ENCODE measurements at regions not wholly inside any gene's neighbourhood (a gene's known extent, or its start where the extent isn't known, plus 50 kb on each side); places are given as distances from the start of the nearest gene placed in this dataset.
A peak's percentile ranks its signal among the peaks of the same experiment; 100 is the strongest.

DNA sequence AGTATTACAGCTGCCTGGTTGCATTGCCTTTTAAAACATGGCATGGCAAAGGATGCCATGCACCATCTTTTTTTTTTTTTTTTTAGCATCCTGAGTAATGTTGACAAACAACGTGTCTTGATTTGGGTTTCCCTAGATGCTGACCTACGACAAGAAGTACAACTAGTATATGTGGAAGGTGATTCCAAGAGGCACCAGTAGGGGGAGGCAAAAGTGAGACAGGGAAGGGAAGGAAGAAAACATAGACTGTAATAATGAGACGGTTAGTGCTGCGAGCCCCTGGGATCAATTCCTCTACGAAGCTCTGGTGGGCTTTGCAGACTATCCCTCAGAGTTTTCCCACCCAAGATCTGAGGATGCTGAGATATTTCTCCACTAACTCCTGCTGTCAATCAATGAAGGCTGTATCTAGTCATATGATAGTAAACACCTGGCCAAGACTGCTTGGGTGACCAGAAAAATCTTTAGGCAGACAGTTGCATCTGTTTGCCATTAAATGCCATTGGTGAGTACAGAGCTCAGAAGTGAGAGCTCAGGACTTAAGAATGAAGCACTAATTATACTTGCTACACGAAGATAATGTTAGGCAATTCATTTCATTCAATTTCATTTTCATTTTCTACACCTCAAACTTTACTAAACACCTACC, 458.6 kb upstream of the GOT2 start:
- DNase-seq: peak in 1 of 5 experiments; percentile 2

DNA sequence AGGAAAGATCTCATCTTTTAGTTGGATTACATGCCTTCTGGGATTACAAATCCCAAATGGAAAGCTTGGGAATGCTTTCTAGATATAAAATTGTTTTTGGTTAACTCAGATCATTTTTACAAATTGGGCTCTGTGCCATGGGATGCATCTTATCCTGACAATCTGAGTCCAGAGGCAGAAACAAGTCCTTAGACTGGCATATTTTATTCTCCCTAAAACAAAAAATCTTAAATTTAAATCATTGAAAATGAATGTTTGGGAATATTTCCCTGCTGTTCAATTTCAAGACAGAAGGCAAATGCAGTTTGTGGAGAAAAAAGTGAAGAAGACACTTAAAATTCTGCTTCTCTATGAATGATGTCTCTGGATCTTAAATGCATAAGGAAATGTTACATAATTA, 456.6 kb upstream of the GOT2 start:
- no peak for DNase-seq

DNA sequence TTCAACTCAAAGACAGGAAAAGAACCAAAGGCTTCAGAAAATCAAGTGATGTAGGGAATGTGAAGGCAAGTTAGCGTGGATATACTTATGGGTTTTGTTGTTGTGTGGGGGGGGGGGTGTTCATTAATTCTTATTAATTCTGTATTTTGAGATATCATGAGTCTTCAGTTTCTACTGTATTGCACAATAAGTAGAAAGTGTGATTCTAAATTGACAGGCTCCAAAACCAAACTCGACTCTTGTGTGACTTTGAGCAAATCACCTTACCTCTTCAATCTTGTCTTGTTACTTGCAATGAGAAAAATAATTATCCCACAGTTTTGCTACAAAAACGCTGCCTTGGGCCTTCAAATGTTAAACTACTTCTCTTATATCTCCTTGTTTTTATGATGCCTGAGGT, 453.9 kb upstream of the GOT2 start:
- no peak for DNase-seq

DNA sequence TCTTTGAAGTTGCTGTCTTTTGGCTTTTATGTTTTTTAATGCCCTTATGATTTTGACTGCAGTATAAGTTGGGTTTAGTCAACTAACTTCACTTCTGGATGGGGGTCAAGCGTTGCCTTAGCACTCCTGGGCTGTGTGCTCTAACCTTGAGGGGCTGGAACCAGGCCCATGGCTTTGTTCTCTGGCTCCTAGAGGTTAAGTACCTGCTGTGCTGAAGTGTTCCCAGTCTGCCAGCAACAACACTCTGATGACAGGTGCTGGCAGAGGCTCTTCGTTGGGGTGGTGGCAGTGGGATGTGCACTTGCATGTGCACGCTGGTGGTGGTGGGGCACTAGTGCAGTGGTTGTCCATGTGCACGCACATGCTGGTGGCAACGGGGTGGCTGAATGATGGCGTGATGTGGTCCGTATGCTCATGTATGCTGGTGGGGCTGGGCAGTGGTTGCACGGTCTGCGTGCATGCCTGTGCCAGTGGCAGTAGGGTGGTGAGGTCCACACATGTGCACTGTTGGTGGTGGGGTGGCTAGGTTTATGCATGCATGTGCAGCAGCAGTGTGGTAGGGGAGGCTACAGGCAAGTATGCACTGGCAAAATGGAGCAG, 447.8 kb upstream of the GOT2 start:
- DNase-seq: no peak

DNA sequence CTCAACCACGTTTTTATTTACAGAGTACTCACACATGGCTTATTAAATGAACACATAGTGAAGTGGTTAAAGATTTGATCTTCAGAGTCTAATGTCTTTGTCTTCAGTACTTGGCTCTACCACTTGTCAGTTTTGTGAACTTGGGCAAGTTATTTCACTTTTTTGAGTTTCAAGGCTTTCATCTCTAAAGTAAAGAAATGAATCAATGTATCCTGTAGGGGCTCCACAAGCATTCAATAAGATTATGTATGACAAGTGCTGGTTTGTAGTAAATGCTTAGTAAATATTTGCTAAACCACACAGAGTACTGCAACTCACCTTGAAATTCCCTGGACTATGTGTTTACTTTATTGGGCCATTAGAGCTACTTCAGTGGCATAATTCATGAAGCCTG, 446.0 kb upstream of the GOT2 start:
- DNase-seq: no peak

DNA sequence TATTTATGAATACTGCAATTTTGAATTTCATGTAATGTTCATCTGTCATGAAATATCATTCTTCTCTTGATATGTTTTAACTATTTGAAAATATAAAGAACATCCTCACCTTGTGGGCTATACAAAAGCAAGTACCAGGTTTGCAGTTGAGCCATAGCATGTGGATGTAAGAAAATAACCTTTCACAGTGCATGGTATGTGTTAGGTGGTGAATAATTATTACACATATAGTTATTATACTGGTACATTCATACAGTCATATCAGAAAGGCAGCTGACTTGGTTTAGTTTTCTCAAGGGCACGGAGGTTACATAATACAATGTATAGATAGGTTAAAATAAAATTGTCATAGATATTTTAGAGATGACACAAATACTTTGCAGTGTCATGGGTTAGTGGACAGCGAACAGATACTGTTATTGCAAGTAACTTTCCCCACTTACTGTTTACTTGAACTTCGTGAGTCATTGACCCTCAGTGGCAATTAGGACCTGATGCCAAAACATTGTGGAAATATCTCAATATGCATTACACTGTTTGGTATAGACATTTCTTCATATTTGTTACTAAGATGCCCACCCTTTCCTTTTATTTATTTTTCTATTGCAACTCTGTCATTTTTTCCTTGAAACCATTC, 445.4 kb upstream of the GOT2 start:
- DNase-seq: no peak

DNA sequence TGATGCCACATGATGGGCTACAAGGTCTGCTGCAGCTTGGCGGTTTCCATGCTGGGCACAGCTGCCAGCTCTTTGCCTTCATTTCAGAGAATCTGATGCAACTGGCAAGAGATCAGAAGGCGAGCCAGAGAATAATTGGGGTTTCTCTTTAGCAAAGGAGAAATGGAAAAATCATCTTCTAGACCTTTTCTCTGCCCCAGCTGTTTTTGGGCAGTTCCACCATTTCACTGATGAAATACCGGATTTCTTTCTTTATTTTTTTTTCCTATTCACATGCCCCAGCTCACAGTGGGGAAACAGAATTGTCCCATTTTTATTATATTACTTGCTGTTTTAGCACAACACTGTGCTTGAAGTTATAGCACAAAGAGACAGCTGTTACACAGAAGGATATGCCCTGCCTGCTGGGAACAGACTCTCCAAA, 439.3 kb upstream of the GOT2 start:
- no peak for DNase-seq

DNA sequence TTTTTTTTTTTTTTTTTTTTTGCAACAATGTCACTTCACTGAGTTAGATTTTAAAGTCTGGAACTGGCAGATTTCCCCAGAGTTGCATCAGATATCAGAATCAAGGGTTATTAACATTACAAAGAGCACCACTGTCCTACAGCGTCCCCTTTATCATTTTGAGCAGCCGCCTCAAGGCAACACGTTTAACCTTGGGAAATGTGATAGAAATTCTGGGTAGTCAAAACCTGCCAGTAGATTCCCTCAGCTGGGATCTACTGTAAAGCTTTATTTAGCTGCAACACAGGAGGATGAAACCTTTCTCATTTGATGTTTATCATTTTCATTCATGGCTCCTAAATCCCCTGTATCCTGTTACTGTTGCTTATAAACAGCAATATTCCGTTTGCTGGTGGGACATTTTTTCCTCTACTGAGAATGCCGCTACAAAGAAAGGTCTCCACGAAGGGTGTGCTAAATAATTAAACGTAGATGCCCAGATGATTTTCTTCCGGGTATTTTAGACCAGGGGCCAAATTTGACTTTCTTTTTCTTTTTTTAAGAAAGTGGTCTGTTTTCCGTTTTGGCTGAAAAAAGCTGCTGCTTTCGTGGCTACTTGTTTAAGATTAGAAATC, 436.1 kb upstream of the GOT2 start:
- DNase-seq: no peak

DNA sequence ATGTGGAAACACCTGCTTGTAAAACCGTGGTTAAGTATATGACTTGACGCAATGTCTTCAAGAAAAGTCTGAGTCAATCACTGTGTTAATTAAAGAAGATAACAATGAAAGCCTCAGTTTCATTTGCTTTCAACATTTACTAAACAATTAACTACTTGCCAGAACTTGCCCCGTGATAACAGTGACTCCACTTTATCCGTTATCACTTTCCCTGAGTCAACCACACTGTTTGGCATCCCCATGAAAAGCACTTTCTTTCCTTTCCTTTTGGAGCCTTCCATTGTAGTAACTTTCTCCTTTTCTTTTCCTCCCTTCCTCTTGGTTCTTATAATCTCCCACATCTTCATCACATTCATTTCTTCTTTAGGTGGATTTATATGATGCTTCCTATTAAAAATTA, 435.1 kb upstream of the GOT2 start:
- no peak for DNase-seq

DNA sequence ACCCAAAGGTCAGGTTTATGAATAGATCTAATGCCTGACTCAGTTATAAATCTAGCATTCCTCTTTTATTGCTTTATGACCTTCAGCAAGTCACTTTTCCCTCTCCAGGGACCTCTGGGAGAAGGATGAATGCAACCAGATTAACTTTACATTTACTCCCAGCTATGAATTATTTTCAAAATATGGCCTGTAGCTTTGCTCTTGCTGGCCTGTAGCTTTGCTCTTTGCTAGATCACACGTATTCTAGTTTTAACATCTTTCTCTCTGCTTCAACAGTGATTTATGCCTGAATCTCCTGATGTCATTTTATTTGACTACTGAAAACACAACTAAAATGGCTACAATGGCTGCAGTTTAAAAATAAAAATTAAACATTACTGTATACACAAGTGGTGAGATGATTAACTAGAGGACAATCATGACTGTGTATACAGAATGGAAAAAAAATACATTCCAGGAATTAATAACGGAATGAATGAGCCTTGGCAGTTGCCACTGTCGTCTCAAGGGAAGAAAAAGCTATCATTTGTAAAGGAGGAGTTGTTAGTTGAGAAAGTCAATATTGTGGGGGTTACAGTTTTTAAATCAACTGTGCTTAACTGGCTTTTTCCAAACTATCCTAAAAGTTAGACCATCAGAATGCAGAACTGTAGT, 434.5 kb upstream of the GOT2 start:
- DNase-seq: no peak

DNA sequence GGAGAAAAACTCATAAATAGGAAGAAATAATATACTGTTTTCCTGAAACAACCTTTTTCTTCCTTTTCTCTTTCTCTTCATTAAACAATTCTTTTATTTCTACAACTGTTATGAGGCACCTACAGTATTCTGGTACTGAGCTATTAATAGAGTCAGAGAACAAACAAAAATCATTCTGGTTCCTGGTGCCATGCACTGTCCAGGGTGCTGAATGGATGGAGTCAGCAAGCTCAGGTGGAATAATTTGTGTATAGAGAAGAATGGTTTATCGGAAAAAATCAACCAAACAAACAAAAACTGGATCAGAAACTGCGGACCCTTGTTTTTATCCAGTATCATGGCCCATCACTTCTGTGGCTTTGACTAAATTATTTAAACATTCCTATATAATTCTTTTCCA, 430.3 kb upstream of the GOT2 start:
- no peak for DNase-seq

DNA sequence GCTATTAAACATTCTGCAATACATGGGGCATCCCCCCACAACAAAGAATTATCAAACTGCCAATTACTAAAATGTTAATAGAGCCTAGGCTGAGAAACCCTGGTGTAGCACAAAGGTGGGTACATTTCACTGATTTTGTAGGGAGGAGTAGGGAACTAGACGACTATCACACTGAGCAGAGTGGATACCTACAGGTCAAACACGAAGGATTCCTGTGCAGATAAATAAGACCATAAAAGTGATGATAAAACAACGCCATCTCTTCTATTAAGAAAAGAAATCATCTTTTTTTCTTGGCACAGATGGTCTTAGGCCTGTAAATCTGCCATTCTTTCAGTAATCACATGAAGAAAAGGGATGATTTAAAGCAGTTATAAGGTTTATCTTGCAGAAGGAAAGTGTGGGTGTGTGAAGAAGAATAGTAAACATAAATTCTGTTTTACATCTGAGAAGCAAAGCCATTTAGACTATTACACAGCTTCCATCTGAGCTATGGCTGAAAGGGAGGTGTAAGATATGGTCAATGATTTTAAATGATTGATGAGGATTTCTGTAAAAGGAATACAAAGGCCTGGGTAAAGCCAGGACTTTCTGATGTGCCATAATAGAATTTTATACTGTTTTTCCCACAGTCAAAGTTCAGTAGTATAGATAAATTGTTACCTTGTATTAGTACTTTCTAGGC, 429.4 kb upstream of the GOT2 start:
- no peak for DNase-seq

DNA sequence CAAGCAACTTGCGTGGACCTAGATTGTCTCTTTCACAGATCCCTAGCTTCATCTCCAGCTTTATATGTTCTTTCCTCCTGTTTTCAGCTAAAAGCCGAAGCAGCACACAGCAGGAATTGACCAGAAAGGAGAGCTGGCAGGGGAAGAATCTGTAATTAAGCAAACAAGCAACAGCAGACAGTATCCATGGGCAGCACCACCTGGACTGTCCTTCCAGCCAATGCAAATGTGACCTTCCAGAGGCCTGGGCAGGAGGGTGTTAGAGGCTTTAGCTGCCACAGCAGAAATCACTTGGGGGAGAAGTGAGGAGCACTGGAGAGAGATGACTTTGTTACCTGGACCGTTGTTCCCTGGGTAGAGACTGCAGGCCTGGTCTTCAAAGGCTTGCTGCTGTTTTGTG, 427.6 kb upstream of the GOT2 start:
- no peak for DNase-seq

DNA sequence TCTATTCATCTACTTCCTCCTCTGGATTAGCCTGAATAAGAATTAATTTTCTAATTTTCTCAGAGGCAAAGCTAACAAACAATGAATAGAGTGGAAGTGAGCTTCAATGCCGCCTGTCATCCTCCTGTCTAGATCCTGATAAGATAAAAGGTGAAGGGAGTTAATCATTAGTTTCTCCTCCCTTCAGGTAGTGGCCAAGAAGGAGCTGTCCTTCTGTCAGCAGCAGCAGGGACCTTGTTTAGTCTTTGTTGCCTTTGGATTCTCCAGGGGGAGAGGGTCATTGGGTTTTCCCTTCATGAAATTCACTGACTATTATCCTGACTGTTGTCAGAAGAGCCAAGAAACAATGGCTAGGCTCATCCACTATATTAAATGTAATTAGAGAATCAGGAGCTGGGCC, 420.2 kb upstream of the GOT2 start:
- DNase-seq: no peak

DNA sequence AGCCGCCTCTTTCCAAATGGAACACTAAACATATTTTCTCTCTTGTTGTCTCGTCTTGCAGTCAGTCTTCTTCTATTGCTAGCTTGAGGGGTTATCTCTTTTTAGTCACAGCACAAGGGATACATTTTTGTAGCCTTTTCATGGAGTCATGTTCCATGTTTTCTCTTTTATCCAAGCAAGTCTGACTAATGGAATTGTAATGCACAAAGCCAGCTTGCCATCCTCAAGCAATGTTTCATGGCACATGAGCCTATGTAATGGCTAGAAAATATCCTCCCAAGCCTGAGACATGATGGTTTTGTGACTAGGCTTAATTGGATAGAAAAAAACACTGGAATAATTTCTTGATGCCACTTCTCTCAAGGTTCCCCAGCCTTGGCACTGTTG, 414.6 kb upstream of the GOT2 start:
- no peak for DNase-seq

DNA sequence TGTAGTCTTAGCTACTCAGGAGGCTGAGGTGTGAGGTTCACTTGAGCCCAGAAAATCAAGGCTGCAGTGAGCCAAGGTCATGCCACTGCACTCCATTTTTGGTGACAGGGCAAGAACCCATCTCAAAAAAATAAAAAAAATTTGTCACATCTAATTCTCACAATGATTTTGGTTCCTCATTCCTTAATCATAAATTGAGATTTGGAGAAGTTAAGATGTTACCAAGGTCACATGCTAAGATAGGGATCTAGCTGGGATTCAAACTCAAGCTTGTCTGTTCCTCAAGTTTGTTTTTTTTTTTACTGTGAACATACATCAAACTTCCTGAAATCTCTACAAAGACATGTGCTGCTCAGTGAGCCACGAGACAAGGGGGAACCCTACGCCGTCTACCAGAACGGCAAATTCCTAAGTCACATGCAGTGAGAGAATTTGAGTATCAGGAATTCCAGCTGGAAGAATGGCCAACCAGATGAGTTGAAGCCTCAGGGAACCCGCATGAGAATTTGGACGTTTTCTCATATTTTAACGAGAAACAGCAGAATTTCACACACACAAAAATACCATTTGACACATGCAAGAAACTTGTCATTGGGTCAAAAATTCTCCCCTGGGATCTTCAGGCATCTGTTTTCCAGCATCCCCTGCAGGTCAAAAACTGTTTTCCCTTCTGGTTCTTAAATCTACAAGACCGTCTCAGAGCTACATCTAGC, 414.1 kb upstream of the GOT2 start:
- DNase-seq: no peak

DNA sequence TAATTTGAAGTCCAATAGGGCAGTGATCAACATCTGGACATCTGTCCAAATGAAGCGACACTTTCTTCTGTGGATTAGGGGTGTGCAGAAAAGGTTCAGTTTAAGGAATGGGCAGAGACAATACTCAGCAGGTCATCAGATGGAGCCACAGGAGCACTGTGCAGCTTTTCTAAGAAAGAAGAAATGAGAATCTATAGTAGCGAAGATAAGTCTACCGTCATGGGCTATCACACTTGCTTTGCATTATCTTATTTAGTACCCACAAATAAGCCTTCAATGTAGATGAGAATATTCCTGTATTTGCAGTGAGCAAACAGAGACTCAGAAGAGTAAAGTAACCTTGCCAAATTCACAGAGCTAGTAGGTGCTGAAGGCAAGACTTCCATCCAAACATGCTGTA, 412.0 kb upstream of the GOT2 start:
- no peak for DNase-seq

DNA sequence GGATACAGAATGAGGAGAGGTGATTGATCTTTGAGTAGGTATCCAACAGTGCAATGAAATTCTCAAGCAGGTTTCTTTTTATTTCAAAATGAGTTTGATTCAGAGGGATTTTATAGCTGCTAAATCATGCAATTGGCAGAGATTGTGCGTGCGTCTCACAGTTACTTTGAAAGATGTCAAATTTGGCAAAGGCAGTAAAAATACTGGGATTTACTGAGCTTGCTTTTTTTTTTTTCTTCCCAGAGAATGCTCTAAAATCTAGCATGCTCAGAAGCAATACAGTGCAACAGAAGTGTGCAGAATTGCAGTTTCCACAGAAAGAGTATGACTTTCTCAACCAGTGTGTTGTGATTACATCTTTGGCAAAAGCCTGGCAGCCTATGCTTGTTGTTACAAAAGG, 410.7 kb upstream of the GOT2 start:
- DNase-seq: no peak

DNA sequence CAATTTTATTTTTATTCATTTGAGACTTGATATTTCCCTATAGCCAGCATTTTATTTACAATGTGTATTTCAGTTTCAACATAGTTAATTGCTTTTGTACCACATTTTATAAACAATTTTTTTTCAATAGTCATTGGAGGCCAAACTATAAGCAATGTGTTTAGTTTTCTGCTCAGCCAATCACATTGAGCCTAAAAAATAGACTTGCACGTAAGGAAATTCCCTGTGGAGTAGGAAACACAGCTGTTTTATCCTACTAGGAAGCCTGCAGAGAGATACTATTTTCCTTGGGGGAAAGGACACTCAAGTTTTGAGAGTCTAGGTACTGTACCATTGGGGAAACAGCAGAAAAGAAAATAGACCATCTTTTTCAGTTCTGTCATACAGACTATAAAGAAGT, 410.2 kb upstream of the GOT2 start:
- no peak for DNase-seq

DNA sequence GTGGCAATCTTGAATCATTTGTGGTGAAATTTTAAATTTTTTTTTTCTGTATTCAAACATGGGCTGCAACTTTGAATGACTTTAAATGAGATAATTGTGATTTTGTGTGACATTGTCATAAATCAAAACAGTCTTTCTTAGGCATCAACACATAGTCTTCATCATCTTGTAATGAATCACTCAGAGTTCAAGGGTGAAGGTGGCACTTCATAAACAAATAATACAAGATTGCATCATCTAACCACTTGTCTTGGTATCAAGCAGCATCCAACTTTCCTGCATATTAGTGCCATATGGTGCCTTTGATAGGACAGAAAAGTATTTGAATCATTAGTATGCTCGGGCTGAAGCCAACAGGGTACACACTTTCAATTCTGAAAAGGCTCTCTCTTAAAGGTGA, 392.4 kb upstream of the GOT2 start:
- DNase-seq: no peak

DNA sequence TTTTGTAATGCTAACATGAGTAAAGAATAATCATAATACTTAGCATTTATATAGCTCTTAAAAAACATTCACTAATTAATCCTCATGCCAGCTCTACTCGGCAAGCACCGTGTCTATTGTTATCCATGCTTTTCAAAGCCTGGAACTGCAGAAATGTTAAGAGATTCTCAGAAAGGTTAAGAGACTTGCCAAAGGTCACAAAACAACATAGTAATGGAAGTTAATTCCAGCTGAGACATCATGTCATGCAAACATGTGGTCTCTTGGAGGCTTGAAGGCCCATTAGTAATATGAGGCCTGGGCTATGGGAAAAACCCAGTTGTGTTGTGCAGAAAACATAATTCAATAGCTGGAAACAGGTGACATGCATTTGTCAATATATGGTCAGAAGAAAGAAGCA, 389.9 kb upstream of the GOT2 start:
- no peak for DNase-seq

DNA sequence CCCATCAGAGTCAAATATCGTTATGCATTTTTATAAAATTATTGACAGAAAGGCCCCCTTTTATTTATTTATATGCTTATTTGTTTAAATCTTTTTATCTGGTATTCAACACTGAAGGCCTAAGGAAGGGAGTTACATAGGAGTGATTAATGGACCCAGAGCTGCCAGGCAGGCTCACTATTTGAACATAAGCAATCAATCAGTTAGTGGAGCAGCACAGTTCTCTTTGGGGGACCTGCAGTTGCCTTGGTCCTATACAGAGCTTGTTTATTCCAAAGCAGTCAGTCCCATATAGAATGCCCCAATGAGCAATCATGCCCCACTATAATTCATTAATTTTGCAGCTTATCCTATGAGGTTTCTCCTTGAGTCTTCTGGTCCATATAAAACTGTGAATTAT, 389.4 kb upstream of the GOT2 start:
- no peak for DNase-seq

DNA sequence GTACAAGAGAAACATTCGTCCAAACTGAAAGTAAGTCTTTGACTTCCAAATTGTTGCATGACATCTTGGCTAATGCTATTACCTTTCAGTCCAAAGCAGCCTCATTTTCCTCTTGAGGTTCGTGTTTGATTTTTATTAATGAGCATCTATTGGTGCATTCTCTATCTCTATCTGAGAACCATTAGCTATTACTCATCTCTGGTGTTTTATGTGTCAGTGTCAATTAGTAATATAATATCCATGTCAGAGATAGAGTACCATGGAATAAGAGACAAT, 388.1 kb upstream of the GOT2 start:
- DNase-seq: no peak
